H9 (cell line): ENCODE measurements at regions not wholly inside any gene's neighbourhood (a gene's known extent, or its start where the extent isn't known, plus 50 kb on each side); places are given as distances from the start of the nearest gene placed in this dataset.

Source experiments
- DNase-seq: peaks from one replicate; pipeline ENCODE4 v3.0.0-alpha.2; 2017
- H2AFZ ChIP-seq: one replicate; pipeline ENCODE4 v1.6.1; 2013; ENCODE audit warnings: mild to moderate bottlenecking, low read length, control low read depth, moderate library complexity
- H2AK5ac ChIP-seq: 2 replicates; pipeline ENCODE4 v1.6.1; 2013; ENCODE audit warnings: low read length, control low read depth, mixed read lengths; ENCODE audit not compliant: insufficient read length
- H2BK120ac ChIP-seq: one replicate; pipeline ENCODE4 v1.6.1; 2013; ENCODE audit warnings: low read depth, mild to moderate bottlenecking, low read length, control low read depth, inconsistent platforms; ENCODE audit not compliant: poor library complexity, severe bottlenecking
- H2BK12ac ChIP-seq: 2 replicates; pipeline ENCODE4 v1.6.1; 2013; ENCODE audit warnings: low read length, control low read depth, mixed read lengths, low read depth; ENCODE audit not compliant: insufficient read length
- H2BK15ac ChIP-seq: 2 replicates; pipeline ENCODE4 v1.6.1; 2013; ENCODE audit warnings: low read depth, low read length, control low read depth
- H2BK20ac ChIP-seq: one replicate; pipeline ENCODE4 v1.6.1; 2013; ENCODE audit warnings: low read depth, mild to moderate bottlenecking, low read length, control low read depth, inconsistent platforms; ENCODE audit not compliant: poor library complexity, severe bottlenecking
- H2BK5ac ChIP-seq: 2 replicates; pipeline ENCODE4 v1.6.1; 2013; ENCODE audit warnings: low read length, control low read depth, mixed read lengths; ENCODE audit not compliant: insufficient read length
- H3K14ac ChIP-seq: 2 replicates; pipeline ENCODE4 v1.6.1; 2013; ENCODE audit warnings: low read length, control low read depth; ENCODE audit not compliant: insufficient read depth
- H3K18ac ChIP-seq: 2 replicates; pipeline ENCODE4 v1.6.1; 2013; ENCODE audit warnings: low read depth, mild to moderate bottlenecking, mixed read lengths, low read length, control low read depth; ENCODE audit not compliant: insufficient read length
- H3K23ac ChIP-seq: 2 replicates; pipeline ENCODE4 v1.6.1; 2013; ENCODE audit warnings: low read length, control low read depth, mixed read lengths, low read depth; ENCODE audit not compliant: insufficient read length
- H3K23me2 ChIP-seq: 2 replicates; pipeline ENCODE4 v1.6.1; 2013; ENCODE audit warnings: low read depth, mild to moderate bottlenecking, mixed read lengths, low read length, control low read depth; ENCODE audit not compliant: insufficient read length, poor library complexity, severe bottlenecking
- H3K27ac ChIP-seq: 2 replicates; pipeline ENCODE4 v1.5.1; 2013; ENCODE audit warnings: low read length, control low read depth, mixed read lengths, low read depth; ENCODE audit not compliant: insufficient read length
- H3K27me3 ChIP-seq: 2 replicates; pipeline ENCODE4 v1.6.1; 2013; ENCODE audit warnings: low read length, control low read depth, inconsistent platforms; ENCODE audit not compliant: insufficient read depth
- H3K4ac ChIP-seq: 2 replicates; pipeline ENCODE4 v1.6.1; 2013; ENCODE audit warnings: low read depth, mild to moderate bottlenecking, control low read depth, inconsistent platforms, low read length, moderate library complexity
- H3K4me1 ChIP-seq: 2 replicates; pipeline ENCODE4 v1.6.1; 2013; ENCODE audit warnings: low read length, control low read depth, inconsistent platforms; ENCODE audit not compliant: insufficient read depth
- H3K4me2 ChIP-seq: 2 replicates; pipeline ENCODE4 v1.6.1; 2013; ENCODE audit warnings: low read length, control low read depth, mixed read lengths; ENCODE audit not compliant: insufficient read length, insufficient read depth
- H3K56ac ChIP-seq: 2 replicates; pipeline ENCODE4 v1.6.1; 2013; ENCODE audit warnings: low read depth, mild to moderate bottlenecking, mixed read lengths, low read length, control low read depth; ENCODE audit not compliant: insufficient read length
- H3K79me1 ChIP-seq: 2 replicates; pipeline ENCODE4 v1.6.1; 2013; ENCODE audit warnings: low read depth, mild to moderate bottlenecking, moderate library complexity, low read length, control low read depth, inconsistent platforms; ENCODE audit not compliant: insufficient read depth, poor library complexity, severe bottlenecking
- H3K79me2 ChIP-seq: 2 replicates; pipeline ENCODE4 v1.6.1; 2013; ENCODE audit warnings: low read length, control low read depth, inconsistent platforms; ENCODE audit not compliant: insufficient read depth
- H3K9ac ChIP-seq: 2 replicates; pipeline ENCODE4 v1.6.1; 2013; ENCODE audit warnings: low read length, control low read depth, mixed read lengths; ENCODE audit not compliant: insufficient read length; ENCODE audit errors: extremely low read depth
- H3K9me3 ChIP-seq: one replicate; pipeline ENCODE4 v1.6.1; 2013; ENCODE audit warnings: low read depth, low read length, inconsistent platforms; ENCODE audit not compliant: control insufficient read depth
- H3T11ph ChIP-seq: one replicate; pipeline ENCODE4 v1.6.1; 2013; ENCODE audit warnings: mild to moderate bottlenecking, low read length, control low read depth, inconsistent platforms
- H4K20me1 ChIP-seq: one replicate; pipeline ENCODE4 v1.6.1; 2013; ENCODE audit not compliant: control insufficient read depth, insufficient read length, insufficient read depth
- H4K5ac ChIP-seq: 2 replicates; pipeline ENCODE4 v1.6.1; 2013; ENCODE audit warnings: low read depth, mild to moderate bottlenecking, mixed read lengths, low read length, control low read depth; ENCODE audit not compliant: insufficient read length
- H4K8ac ChIP-seq: replicated peaks from 2 replicates; pipeline ENCODE4 v1.6.1; 2013; ENCODE audit warnings: low read length, control low read depth, mixed read lengths, low read depth; ENCODE audit not compliant: insufficient read length
- H4K91ac ChIP-seq: 2 replicates; pipeline ENCODE4 v1.6.1; 2013; ENCODE audit warnings: low read depth, mild to moderate bottlenecking, moderate library complexity, mixed read lengths, low read length, control low read depth; ENCODE audit not compliant: insufficient read length
- H3K27ac Mint-ChIP-seq, 3 experiments: 2 replicates in 2 of 3; 3 replicates in 1 of 3; pipeline ENCODE4 v1.8.0; 2020 to 2021; ENCODE audit warnings: mixed read lengths in 3 of 3, mild to moderate bottlenecking in 1 of 3, moderate library complexity in 1 of 3
- H3K27me3 Mint-ChIP-seq: 2 replicates; pipeline ENCODE4 v1.8.0; 2021; ENCODE audit warnings: low read depth, mild to moderate bottlenecking, moderate library complexity, mixed read lengths
- H3K36me3 Mint-ChIP-seq, 3 experiments: 2 replicates in 2 of 3; 3 replicates in 1 of 3; pipeline ENCODE4 v1.8.0; 2020 to 2021; ENCODE audit warnings: low read depth in 3 of 3, mixed read lengths in 3 of 3; ENCODE audit not compliant: insufficient read depth in 1 of 3
- H3K4me1 Mint-ChIP-seq, 2 experiments: 2 replicates each; pipeline ENCODE4 v1.8.0; 2020; ENCODE audit warnings: mixed read lengths in 2 of 2
- H3K4me3 Mint-ChIP-seq, 2 experiments: 2 replicates in 1 of 2; 3 replicates in 1 of 2; pipeline ENCODE4 v1.8.0; 2020 to 2021; ENCODE audit warnings: mild to moderate bottlenecking in 2 of 2, mixed read lengths in 2 of 2, moderate library complexity in 1 of 2
- H3K9me3 Mint-ChIP-seq, 2 experiments: 2 replicates in 1 of 2; 3 replicates in 1 of 2; pipeline ENCODE4 v1.8.0; 2020; ENCODE audit warnings: mild to moderate bottlenecking in 2 of 2, mixed read lengths in 2 of 2, moderate library complexity in 1 of 2
- CTCF ChIP-seq: fragments of 200-600 bp; sonication (generic); conservative IDR thresholded peaks from 3 replicates; pipeline ENCODE4 v1.8.0; 2021; ENCODE audit warnings: antibody characterized with exemption, mild to moderate bottlenecking
- WGBS: extraction: QIAGEN DNeasy Blood & Tissue Kit; methylation state at CpG from one replicate; pipeline ENCODE4 v1.1.7; 2013; ENCODE audit warnings: missing lambda C conversion rate, low lambda C conversion rate, mixed read lengths; ENCODE audit not compliant: insufficient read length; ENCODE audit errors: extremely low coverage; 5-methylcytosine and 5-hydroxymethylcytosine counted together

GRCh38 chr16:54489225-54490111 lies 202.9 kb upstream of the IRX3 start:
- H2BK120ac ChIP-seq = no peak overlapping the region
- H3K79me1 ChIP-seq = no peaks in the 10 kb centered on the region
- TF ChIP-seq CTCF = no peak

More at GRCh38 chr16:54489225-54490111, 202.9 kb upstream of the IRX3 start:
- Histone ChIP-seq H4K91ac (no peak overlapping the region), H4K8ac (no peak overlapping the region), H2AFZ (no peak overlapping the region), H3K14ac (no peak overlapping the region), H2BK15ac (no peak overlapping the region), H3K4ac (no peak overlapping the region), H3K18ac (no peak overlapping the region), H2BK5ac (no peak overlapping the region), H2AK5ac (no peak overlapping the region), H4K5ac (no peak overlapping the region), H3K23ac (no peak overlapping the region), H3K56ac (no peak overlapping the region), H3K4me1 (no peaks in the 10 kb centered on the region), H3T11ph (no peak overlapping the region), H3K27me3 (no peaks in the 10 kb centered on the region), H3K27ac (no peak overlapping the region), H3K4me2 (no peak overlapping the region), H3K9me3 (no peaks in the 10 kb centered on the region), H3K9ac (no peak overlapping the region), H2BK20ac (no peak overlapping the region), H4K20me1 (no peaks in the 10 kb centered on the region), H2BK12ac (no peak overlapping the region), H3K79me2 (no peaks in the 10 kb centered on the region), H3K23me2 (no peaks in the 10 kb centered on the region)
- no peak for DNase-seq
- Mint-ChIP-seq H3K27ac (no peak overlapping the region), H3K4me1 (peaks cover 8 to 9% of the 10 kb centered on the region in 2 experiments; a peak in 3 of 4 replicates), H3K36me3 (no peaks in the 10 kb centered on the region), H3K27me3 (no peaks in the 10 kb centered on the region; the same call in none of the 2 replicates), H3K4me3 (no peak overlapping the region), H3K9me3 (no peaks in the 10 kb centered on the region)
- no CpG with 5 or more reads among the region's 11 CpGs for WGBS
